ENCODE measurements at regions not wholly inside any gene's neighbourhood (a gene's known extent, or its start where the extent isn't known, plus 50 kb on each side); places are given as distances from the start of the nearest gene placed in this dataset.

DNA sequence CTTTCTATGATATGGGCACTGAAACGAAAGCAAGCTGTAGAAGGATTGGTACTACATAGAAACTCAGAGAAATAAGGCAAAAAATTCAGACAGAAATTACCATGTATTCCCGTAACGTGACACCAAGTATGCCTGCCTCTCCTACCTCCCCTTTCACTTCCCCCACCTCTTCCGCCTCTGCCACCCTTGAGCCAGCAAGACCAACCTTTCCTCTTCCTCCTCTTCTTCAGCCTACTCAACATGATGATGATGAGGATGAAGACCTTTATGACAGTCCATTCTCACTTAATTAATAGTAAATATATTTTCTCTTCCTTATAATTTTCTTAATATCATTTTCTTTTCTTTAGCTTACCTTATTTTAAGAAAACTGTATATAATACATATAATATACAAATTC, 188.1 kb upstream of the VGLL2 start:
- Histone ChIP-seq H3K27me3 (ENCODE audit: low read depth) (no peaks in the 10 kb centered on the region), H3K9me3 (replicated peaks) (no peaks in the 10 kb centered on the region), H3K27ac (replicated peaks) (no peak overlapping the region), H3K36me3 (no peaks in the 10 kb centered on the region), H3K4me1 (peaks cover 11% of the 10 kb centered on the region), H3K4me3 (no peak overlapping the region)
- DNase-seq = no peak
- TF ChIP-seq, protein P1, sequence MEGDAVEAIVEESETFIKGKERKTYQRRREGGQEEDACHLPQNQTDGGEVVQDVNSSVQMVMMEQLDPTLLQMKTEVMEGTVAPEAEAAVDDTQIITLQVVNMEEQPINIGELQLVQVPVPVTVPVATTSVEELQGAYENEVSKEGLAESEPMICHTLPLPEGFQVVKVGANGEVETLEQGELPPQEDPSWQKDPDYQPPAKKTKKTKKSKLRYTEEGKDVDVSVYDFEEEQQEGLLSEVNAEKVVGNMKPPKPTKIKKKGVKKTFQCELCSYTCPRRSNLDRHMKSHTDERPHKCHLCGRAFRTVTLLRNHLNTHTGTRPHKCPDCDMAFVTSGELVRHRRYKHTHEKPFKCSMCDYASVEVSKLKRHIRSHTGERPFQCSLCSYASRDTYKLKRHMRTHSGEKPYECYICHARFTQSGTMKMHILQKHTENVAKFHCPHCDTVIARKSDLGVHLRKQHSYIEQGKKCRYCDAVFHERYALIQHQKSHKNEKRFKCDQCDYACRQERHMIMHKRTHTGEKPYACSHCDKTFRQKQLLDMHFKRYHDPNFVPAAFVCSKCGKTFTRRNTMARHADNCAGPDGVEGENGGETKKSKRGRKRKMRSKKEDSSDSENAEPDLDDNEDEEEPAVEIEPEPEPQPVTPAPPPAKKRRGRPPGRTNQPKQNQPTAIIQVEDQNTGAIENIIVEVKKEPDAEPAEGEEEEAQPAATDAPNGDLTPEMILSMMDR (IDR thresholded peaks at IDR 0.05; ENCODE audit: borderline replicate concordance) = no peak
- intact Hi-C loops (cut with micrococcal nuclease) = no loop called here

DNA sequence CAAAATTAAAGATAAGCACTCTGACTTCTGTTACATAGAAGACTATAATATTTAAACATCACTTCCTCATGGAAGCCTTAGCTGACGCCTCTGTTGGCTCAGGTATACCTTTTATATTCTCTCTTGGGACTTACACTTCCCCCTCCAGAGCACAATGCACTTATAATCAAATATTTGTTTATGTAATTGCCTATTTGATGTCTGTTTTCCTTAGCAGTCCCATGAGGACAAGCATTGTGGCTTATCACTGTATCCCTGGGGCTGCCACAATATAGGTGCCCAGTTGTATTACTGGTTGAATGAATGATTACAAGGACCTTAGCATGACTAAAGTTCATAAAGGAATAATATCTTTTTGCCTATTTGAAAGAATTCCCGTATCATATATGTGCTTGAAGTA, 186.7 kb upstream of the VGLL2 start:
- no peak overlapping the region for H3K4me3 ChIP-seq
- H3K36me3 ChIP-seq = no peaks in the 10 kb centered on the region
- no peaks in the 10 kb centered on the region for H3K9me3 ChIP-seq (replicated peaks)
- no peaks in the 10 kb centered on the region for H3K27me3 ChIP-seq (ENCODE audit: low read depth)
- no peak overlapping the region for H3K27ac ChIP-seq (replicated peaks)
- intact Hi-C loops (cut with micrococcal nuclease) = no loop called here
- TF ChIP-seq, protein P1 (IDR thresholded peaks at IDR 0.05; ENCODE audit: borderline replicate concordance) = no peak
- DNase-seq = no peak
- peaks cover 11% of the 10 kb centered on the region for H3K4me1 ChIP-seq

DNA sequence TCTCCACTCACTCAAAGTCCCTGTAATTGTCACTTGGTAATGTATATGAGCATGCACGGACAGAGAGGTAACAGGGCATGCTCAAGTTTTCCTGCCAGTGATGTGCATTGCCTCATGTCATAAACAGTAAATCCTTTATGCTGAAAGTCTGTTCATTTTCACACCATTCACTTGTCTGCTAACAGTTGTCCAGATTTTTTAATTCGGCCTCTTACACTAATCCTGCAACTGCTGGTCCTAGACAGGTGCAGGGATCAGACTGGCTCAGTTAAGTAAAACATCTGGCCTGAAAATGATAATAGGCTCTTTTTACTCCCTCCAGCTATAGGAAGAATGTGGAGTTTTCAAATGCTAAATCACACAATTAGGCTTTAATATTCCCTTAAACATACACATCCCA, 185.4 kb upstream of the VGLL2 start:
- Histone ChIP-seq H3K9me3 (replicated peaks) (no peaks in the 10 kb centered on the region), H3K27ac (replicated peaks) (no peak overlapping the region), H3K27me3 (ENCODE audit: low read depth) (no peaks in the 10 kb centered on the region), H3K36me3 (no peaks in the 10 kb centered on the region), H3K4me3 (no peak overlapping the region), H3K4me1 (peaks cover 9% of the 10 kb centered on the region)
- TF ChIP-seq, protein P1 (IDR thresholded peaks at IDR 0.05; ENCODE audit: borderline replicate concordance) = no peak
- intact Hi-C loops (cut with micrococcal nuclease) = no loop called here
- no peak for DNase-seq

DNA sequence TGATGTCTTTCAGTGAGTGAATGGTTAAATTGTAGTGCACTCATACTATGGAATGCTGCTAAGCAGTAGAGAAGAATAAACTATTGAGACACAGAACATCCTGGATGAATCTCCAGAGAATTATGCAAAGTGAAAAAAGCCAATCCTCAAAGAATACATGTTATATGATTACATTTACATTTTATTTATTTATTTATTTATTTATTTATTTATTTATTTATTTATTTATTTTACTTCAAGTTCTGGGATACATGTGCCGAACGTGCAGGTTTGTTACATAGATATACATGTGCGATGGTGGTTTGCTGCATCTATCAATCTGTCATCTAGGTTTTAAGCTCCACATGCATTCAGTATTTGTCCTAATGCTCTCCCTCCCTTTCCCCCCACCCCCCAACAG, 175.8 kb upstream of the VGLL2 start:
- no peak overlapping the region for H3K4me3 ChIP-seq
- H3K4me1 ChIP-seq = no peaks in the 10 kb centered on the region
- intact Hi-C loops (cut with micrococcal nuclease) = no loop called here
- no peak for DNase-seq
- TF ChIP-seq, protein P1 (IDR thresholded peaks at IDR 0.05; ENCODE audit: borderline replicate concordance) = no peak
- H3K9me3 ChIP-seq (replicated peaks) = peaks cover 18% of the 10 kb centered on the region
- H3K27ac ChIP-seq (replicated peaks) = no peak overlapping the region
- no peaks in the 10 kb centered on the region for H3K36me3 ChIP-seq
- no peaks in the 10 kb centered on the region for H3K27me3 ChIP-seq (ENCODE audit: low read depth)

DNA sequence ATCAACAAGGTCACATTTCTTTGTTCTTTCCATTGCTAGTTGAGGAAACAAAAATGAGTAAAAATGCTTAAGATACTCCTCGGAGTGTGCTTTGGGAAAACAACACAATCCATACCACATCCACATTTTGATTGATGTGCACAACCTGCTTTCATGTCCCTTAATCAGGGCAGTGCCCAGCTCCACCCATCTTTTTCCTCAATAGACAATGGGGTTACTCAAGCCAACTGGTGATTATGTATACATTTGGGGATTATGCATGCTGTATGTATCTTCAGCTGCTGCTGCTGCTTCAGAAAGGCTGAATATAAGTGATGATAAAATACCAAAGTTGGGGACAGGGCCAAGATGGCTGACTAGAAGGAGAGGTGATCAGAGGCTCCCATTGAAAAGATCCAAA, 155.2 kb upstream of the VGLL2 start:
- Histone ChIP-seq H3K4me1 (no peaks in the 10 kb centered on the region), H3K27ac (replicated peaks) (no peak overlapping the region), H3K9me3 (replicated peaks) (peaks cover 30% of the 10 kb centered on the region), H3K4me3 (no peak overlapping the region), H3K36me3 (no peaks in the 10 kb centered on the region), H3K27me3 (ENCODE audit: low read depth) (no peaks in the 10 kb centered on the region)
- TF ChIP-seq, protein P1 (IDR thresholded peaks at IDR 0.05; ENCODE audit: borderline replicate concordance) = no peak
- no peak for DNase-seq
- intact Hi-C loops (cut with micrococcal nuclease) = no loop called here

DNA sequence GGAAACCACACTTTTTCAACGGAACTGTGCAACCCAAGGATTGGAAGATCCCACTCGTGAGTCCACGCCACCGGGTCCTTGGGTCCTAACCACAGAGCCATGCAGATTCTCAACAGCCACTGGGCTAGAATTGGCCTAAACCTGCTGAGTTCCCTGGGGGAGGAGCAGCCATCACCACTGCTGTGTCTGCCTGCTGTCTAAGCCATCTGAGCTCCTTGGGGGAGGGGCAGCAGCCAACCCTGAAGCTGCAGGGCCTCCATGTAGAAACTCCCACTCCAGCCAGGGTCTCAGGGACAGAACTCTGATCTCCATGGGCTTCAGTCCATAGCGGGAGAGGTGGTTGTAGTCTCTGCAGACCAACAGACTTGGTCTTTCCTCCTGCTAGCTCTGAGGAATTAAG, 154.6 kb upstream of the VGLL2 start:
- no peak overlapping the region for H3K27ac ChIP-seq (replicated peaks)
- TF ChIP-seq, protein P1 (IDR thresholded peaks at IDR 0.05; ENCODE audit: borderline replicate concordance) = no peak
- H3K9me3 ChIP-seq (replicated peaks) = peaks cover 34% of the 10 kb centered on the region
- H3K27me3 ChIP-seq (ENCODE audit: low read depth) = no peaks in the 10 kb centered on the region
- H3K4me3 ChIP-seq = no peak overlapping the region
- no peaks in the 10 kb centered on the region for H3K4me1 ChIP-seq
- no peaks in the 10 kb centered on the region for H3K36me3 ChIP-seq
- no peak for DNase-seq
- intact Hi-C loops (cut with micrococcal nuclease) = no loop called here

Measured in left ventricle myocardium inferior (tissue), 1 donor.